Astrocyte of the hippocampus (primary cell): ENCODE measurements at regions not wholly inside any gene's neighbourhood (a gene's known extent, or its start where the extent isn't known, plus 50 kb on each side); places are given as distances from the start of the nearest gene placed in this dataset.
"Not testable (repeated sequence)": the region's sequence is repeated elsewhere in the genome, so short reads cannot be mapped to it uniquely, and the experiment has no call there.

Source experiments
- DNase-seq: peaks from one replicate; pipeline ENCODE4 v3.0.0; 2011; ENCODE audit warnings: low read depth, low spot score

DNA sequence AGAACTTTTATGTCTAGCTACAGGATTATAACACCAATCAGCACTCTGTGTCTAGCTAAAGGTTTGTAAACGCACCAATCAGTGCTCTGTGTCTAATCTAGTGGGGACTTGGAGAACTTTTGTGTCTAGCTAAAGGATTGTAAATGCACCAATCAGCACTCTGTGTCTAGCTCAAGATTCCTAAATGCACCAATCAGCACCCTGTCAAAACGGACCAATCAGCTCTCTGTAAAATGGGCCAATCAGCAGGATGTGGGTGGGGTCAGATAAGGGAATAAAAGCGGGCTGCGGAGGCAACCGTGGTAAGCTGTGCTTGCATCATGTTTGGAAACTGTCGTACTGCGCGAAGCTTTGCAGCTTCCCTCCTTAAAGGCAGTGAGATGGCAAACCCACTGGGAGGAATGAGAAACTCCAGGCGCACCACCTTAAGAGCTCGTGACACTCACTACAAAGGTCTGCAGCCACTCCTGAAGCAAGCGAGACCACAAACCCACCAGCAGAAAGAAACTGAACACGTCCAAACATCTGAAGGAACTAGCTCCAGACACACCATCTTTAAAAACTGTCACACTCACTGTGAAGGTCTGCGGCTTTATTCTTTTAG lies 112.1 kb upstream of the DUSP22 start:
- DNase-seq: not testable (repeated sequence)

DNA sequence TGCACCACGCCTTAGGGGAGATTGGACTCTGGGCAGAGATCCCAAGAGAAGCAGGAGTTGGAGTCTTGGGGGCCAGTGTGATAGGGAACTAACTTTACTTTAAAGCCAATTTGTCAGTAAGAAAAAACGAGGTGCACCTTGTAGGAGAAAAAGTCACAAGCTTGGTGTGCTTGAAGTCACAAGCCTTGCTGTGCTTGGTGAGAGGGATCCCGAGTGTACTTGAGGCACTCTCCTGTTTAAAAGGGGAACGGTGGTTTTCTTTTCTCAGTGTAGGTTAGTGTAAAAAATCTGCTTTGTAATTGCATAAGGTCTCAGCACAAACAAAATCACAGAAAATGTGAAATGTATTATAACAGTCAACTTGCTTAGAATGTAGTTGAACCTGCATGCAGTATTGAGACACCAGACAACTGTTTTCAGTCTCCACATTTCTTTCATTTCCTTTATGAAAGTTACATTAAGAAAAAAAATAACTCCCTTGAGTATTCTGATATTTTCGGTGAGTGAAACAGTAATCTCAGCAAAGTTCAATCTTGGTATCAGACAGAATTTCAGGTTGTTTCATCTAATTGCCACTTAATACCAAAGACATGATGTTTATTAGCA lies 111.1 kb upstream of the DUSP22 start:
- no peak for DNase-seq

DNA sequence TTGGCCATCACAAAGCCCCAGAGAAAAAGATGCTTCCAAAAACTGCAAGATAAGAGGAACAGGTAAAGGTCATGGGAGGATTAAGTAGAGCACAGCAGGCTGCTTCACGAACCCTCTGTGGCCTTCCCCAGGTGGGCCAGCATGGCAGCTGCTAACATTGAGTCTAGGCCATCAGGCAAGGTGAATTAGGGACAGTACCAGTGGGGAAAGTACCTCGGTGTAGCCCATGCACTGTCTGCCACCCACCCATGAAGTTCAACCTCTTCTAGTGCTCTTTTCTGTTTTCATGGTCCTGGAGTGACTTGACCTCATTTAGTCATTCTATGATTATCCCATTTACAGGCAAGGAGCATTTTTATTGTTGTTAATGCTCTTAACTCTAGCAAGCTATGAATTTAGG lies 108.6 kb upstream of the DUSP22 start:
- DNase-seq: no peak

DNA sequence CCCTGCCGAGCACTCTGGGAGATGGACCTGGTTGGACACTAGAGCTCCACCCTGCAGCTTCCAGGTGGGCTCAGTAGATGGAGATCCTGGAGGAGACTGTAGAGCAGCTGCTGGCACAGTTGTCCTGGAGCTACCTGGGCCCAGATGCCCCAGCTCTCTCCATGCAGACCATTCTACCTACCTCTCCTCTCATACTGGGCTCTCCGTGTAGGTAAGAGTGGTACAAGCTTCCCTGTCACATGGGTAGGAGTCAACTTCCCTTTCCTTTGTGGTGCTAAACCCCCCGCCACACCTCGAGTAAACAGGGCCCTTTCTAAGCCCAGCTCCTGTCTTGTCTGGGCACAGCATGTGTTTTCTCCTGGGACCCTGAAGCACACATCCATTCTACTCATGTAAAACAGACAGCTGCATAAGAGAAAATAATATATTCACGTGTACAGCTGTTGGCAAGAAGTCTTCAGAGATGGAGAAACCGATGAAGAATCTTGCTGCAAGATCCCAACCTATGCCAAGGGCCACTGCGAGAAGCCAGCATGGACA lies 108.1 kb upstream of the DUSP22 start:
- DNase-seq: no peak

DNA sequence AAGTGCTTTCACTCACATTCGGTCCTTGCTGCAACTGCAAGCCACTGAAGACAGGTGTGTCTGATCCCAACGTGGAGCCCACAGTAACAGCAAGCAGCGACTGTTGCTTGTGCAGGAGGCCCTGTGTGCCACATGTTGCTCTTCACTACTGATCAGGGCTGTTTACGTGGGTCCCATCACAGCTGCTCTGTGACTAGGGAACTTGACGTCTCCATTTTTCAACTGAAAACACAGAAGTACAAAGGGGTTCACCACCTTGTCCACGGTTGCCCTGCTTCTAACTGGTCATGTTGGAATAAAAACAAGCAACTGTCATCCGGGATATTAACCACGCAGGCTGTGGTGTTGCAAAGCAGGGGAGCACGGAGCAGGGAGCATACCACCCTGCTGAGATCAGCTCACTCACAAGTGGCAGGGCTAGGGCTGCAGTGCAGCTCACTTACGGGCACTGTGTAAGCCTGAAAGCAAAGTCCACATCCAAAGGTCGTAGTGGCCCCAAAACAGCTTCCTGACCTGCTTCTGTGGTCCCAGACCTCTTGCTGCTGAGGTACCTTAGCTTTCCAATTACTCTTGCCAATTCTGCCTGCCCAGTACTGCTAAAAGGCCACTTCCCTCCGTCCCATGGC lies 105.8 kb upstream of the DUSP22 start:
- DNase-seq: peak; percentile 16

DNA sequence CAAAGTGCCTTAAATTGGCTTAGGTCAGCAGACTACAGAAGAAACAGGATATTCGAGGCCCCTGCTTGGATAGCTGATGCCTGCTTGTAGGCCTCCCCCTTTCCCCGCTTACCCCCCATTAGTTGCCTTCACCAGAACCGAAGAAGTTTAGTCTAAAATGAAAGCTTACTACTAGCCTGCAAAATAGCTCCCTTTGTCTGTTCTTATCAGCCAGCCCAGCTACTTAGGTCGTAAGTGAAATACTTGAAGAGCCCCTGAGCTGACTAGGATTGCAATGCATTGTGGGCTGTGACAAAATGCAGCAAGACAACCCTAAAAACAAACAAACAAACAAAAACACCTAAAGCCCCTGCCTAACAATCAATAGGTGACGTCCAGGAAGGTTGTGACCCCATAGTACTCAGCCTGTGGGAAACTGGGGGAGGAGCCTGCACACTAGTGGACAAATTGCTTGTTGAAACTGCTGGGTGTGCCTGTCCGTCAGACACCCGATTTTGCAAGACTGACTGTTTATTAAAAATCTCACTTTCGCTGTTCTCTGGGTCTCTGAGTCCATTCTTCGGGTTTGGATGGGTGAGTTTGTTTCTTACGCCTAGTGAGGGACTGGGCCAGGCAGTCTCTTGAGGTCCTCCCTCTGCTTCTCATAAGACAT lies 105.0 kb upstream of the DUSP22 start:
- DNase-seq: no peak

DNA sequence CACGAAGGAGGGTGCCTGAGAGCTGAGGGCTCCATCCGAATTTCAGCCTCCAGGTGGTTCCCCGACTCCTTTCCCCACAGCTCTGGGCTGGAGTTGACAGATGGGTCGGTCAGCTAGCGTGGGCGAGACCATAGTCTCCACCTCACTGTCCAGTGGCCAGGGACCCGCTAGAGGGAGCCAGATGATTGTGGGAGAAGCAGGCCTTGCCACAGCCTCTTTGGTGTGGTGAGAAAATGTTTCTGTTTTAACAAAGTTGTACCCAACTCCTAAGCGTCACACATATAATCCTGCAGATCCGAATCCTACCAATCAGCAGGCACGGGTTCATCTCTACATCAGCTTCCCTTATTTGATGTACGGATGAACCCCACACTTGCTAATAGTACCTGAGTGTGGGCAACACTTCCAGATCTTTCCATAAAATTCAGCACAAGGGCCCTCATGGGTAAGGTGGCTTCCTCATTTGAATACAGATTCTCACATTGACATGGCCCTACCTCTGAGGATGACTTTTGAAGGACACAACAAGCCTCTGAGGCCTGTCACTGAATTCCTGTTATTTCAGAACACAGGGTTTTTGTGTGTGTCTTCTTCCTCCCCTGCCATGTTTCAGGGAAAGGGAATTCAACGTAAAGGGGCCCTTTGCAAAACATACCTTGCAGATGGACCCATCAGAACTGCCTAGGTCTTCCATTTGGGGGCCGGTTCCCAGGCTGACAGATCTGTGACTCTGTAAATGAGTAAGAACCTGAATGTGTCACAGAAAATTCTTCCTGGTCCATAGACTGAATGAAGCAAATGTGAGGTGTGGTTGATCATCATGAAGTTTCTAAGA lies 103.2 kb upstream of the DUSP22 start:
- DNase-seq: peak; percentile 91

DNA sequence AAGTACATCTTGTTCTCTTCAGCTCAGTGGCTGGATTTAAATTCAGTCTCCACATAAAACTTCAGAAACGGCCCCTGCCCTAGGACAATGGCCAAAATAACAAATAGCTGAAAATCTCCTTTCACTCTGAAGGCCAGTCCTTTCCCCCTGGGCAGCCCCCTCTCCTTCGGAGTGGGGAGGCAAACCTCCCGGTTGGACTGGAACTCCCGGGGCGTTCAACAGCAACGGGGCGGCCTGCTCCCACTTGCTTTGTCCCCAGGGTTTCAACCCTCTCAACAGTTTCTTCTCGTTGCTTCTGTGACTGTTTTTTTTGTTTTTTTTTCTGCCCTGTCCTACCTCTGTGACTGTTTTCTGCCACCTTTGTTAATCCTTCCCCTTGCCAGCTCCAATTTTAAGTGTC lies 102.6 kb upstream of the DUSP22 start:
- DNase-seq: no peak

DNA sequence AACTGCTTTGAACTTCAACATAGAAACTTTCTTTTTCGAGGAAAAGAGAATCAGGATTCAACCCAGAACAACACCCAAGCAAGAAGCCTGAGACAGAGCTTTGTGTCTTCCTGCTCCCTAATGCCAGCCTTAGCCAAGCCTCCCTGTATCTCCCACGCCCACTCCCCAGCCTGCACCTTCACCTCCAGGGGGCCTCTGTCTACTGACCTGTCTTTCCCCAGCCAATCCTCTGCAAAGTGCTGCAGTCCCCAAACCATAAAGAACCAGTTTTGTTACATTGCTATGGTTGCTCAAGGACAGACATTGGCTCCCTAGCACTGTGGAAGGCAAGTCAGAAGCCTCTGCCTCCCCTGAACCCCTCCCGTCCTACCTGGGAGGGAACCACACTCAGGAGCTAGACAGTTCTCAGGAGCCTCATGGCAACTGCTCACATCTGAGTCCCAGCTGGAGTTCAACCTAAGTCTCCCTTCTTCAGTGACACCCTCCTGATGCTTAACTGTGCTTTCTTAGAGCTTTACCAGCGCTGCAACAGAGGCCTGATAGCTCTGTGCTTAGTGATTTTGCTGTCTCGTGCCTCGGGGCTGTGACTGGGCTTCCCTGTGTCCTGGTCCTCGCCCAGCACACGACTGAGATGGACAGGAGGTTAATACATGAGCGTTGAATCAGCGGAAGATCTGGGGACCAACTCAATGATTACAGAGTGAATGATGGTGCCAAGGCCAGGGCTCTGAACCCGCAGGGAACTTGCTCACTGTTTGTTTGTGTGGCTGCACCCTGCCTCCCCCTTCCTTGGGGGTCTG lies 101.5 kb upstream of the DUSP22 start:
- no peak for DNase-seq

DNA sequence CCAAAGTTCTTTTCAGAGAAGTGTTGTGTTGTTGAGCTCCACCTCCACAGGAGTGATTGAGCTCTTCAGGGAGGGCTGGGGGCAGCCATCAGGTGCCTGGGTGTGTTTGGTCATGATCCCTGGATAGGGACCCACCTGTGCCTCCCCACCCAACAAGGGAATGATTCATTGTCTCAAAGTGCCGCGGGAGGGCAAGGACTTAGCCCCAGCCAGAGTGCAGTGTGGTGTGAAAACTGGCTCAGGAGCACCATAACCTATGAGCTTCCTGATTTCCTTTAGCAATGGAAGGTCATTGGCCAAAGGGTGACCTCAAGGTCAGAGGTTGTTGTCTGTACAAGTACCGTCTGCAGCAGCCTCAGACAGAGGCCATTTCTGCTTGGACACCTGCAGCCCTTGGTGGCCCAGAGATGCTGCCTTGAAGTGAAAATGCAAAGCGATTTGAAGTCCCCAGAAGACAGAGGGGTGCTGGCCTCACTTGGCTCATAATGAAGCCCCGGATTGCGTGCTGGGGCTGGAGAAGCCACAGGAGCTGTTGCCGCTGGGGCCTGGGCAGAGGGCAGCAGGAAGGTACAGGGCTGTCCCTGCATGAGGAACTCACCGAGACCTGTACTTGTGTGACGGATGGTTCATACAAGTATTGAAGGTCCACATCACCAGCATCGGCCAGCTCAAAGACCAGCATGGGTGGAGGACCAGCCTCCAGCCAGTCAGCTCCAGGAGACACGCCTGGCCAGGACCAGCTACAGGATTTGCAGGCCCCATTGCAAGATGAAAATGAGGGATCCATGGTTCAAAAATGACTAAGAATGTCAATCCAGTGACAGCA lies 100.6 kb upstream of the DUSP22 start:
- DNase-seq: no peak

DNA sequence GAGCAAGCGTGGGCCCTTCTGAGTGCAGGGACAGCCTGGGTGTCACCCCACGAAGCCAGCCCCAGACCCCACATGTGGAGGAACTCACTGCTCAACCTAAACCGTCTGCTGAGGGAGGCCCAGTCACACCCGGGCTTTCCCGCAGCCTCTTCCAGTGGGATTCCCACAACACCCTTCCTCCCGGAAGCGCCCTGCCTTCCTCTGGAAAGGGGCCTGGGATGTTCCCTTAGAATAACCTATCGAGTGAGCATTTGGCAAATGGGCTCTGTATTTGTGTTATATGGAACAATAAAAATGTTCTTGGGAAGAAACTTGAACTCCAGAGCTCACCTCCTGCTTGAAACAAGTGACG lies 100.0 kb upstream of the DUSP22 start:
- no peak for DNase-seq

DNA sequence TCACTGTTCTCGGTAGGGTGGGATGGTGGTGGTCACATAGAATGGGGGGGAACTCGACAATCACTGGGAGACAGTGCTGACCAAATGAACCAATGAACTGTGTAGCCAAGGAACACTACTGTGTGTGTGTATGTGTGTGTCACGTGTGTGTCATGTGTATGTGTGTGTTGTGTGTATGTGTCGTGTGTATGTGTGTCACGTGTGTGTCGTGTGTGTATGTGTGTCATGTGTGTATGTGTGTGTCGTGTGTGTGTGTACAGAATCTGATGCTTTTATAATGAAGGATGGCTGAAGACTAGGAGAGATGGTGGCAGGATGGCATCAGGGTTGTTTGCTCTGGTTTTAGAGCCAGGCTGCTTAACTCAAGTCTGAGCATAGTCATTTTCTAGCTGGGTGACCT lies 99.1 kb upstream of the DUSP22 start:
- no peak for DNase-seq

DNA sequence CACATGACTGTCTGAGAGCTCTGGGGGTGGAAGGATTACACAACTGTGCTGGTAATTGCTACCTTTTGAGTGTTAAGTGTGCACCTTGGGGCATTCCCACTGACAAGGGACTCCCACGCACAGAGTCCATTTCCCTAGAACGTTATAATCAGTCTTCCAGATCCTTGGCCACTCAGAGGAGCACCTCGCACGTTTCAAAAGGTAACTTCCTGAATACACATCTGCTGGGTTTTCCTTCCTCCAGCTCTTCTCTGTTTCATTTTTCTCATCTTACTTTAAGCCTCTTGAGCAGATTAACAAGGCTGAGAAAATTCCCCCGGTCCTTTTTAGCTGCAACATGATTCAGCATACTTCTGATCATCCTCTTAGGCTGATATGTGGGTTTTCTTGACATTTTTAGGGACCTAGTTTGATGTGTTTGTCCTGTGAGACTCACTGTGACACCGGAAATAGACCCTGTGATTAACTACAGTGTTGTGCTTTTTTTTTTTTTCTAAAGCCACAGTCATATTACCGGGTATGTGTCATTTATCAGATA lies 98.4 kb upstream of the DUSP22 start:
- no peak for DNase-seq

DNA sequence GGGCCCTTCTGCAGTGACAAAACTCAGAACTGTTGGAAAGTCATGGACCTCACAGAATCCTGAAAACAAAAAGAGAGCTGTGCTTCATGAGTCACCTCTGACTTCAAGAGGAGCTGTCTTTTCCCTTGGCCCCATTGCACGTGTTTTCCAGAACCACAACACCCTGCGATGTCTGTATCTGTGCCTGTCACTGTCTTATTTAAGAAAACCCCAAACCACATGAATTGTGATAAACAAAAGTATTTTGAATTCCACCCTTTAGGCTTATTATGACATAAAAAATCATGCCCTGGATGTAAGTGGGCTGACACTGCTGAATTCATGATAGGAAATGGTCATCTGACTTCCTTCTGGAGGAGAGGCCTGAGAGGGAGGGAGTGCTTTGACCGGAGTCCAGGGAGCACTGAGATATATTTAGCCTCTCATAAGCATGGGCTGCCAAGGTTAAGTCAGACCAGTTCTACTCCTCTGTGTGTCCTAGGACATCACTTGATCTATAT lies 96.4 kb upstream of the DUSP22 start:
- DNase-seq: no peak

DNA sequence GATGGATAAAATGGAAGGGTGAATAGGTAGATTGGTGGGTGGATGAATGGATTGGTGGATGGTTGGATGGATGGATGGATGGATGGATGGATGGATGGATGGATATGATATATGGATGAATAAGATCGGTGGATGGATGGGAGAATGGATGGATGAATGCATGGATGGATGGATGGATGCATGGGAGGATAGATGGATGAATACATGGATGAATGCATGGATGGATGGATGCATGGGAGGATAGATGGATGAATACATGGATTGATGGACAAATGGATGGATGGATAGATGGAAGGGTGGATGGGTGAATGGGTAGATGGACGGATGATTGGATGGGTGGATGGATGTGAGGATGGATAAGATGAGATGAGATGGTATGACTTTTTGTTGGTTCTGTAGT lies 95.7 kb upstream of the DUSP22 start:
- DNase-seq: no peak

DNA sequence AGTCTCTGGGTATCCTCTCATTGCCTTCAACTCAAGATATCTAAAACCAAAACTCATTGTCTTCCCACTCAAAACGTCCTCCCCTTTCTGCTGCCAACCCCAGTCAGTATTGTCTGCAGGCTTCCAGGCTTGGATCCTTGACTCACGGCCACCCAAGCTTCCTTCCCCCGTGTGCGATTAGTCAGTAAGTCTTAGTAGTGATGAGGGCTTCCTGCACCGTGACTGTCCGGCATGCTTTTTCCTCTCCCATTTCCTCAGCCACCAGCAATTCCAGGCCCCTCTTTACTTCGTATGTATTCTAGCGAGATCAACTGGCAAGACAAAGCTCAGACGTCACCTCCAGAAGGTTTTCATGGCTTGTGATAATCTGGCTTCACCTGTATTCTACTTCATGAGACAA lies 88.6 kb upstream of the DUSP22 start:
- no peak for DNase-seq

DNA sequence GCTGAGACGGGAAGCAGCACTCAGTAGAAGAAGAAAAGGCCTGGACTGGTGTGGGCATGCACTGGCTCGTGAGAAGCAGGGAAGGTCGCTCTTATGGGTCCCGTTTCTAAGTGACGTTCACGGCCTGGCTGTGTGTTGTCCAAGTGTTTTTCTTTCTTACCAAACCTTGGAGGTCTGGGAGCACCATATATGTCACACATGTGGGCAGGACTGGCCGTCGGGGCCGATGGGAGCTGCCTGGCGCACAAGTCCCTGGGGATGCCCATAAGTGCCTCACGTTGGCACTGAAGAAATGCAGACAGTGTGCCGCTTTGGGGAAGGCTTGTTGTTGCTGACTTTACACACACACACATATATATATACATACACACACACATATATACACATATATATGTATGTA lies 86.0 kb upstream of the DUSP22 start:
- DNase-seq: no peak

DNA sequence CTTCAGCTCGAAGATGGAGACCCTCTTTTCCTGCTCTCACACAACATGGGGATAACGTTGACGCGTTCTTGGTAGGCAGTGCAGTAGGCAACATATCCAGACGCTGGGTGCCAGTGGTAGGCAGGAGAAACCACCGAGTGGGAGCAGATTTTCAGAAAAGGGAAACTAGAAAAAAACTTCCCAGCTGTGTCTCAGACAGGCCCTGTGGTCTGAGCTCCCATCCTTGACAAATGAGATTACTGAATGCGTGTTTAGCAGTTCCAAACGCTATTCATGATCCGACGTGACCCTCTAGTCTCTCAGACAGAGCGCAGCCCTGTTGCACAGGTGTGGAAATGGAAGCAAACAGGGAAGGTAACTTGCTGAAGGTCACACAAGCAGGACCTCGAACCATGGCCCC lies 83.9 kb upstream of the DUSP22 start:
- no peak for DNase-seq

DNA sequence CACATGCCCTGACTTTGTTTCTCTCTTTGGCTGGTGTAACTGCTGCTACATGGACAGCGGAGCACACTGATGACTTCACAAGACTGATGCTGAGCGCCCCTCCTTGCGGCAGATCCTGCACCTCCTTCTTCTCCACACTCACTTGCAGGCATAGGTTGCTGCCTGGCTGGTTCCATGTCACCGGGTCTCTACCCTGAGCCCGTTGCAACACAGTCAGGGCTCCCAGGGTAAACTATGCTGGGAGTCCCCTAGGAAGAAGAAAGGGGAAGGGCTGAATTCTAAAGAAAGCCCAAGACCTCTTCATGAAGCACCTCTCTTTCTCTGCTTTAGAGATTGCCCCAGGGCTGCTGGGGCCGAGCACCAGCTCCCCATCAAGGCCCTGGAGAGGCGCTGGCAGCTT lies 83.3 kb upstream of the DUSP22 start:
- no peak for DNase-seq
